ENCODE measurements at regions not wholly inside any gene's neighbourhood (a gene's known extent, or its start where the extent isn't known, plus 50 kb on each side); places are given as distances from the start of the nearest gene placed in this dataset.

DNA sequence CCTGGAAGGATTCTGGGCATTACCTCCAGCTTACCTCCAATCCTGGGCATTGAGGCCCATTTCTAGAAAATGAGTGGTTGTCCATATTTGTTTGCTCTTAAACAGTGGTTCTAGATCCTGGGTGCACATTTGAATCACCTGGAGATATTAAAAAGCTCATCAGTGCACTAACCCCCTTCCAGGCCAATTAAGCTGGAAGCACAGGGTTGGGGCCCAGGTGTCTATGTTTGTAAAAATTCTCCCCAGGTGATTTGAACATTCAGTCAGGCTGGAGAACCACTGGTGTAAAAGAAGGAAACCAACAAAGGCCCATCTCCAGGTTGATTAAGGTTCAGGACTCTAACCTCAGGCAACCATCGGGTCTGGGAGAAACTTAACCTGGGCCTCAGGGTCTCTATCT is 102.6 kb upstream of the NANOS1 start:
- Mint-ChIP-seq H3K9me3 (peaks cover 15% of the 10 kb centered on the region), H3K4me1 (no peaks in the 10 kb centered on the region), H3K4me3 (no peak overlapping the region), H3K27me3 (ENCODE audit: insufficient read depth) (peaks cover 8% of the 10 kb centered on the region), H3K27ac (no peak overlapping the region), H3K36me3 (ENCODE audit: low read depth) (no peaks in the 10 kb centered on the region)
- Histone ChIP-seq H3K27me3 (ENCODE audit: control insufficient read depth, insufficient read depth, low read length, poor library complexity, severe bottlenecking) (no peaks in the 10 kb centered on the region), H3K36me3 (ENCODE audit: control insufficient read depth, insufficient read depth, low read length) (no peaks in the 10 kb centered on the region), H3K9ac (ENCODE audit: extremely low read depth, low read length, poor library complexity, severe bottlenecking) (no peak overlapping the region), H3K4me1 (ENCODE audit: control insufficient read depth, insufficient read depth, low read length) (no peaks in the 10 kb centered on the region), H3K27ac (ENCODE audit: low read depth, low read length) (no peak overlapping the region), H3K9me3 (ENCODE audit: control insufficient read depth, low read length) (peaks cover 16% of the 10 kb centered on the region), H3K4me3 (ENCODE audit: low read length) (no peak overlapping the region)
- DNase-seq: no peak
- TF ChIP-seq, protein P1, sequence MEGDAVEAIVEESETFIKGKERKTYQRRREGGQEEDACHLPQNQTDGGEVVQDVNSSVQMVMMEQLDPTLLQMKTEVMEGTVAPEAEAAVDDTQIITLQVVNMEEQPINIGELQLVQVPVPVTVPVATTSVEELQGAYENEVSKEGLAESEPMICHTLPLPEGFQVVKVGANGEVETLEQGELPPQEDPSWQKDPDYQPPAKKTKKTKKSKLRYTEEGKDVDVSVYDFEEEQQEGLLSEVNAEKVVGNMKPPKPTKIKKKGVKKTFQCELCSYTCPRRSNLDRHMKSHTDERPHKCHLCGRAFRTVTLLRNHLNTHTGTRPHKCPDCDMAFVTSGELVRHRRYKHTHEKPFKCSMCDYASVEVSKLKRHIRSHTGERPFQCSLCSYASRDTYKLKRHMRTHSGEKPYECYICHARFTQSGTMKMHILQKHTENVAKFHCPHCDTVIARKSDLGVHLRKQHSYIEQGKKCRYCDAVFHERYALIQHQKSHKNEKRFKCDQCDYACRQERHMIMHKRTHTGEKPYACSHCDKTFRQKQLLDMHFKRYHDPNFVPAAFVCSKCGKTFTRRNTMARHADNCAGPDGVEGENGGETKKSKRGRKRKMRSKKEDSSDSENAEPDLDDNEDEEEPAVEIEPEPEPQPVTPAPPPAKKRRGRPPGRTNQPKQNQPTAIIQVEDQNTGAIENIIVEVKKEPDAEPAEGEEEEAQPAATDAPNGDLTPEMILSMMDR (conservative IDR thresholded peaks at IDR 0.05): no peak
- 100% methylated on average over 1 of the region's 1 CpG; no CpG with 5 or more reads in 1 of the 2 experiments for WGBS, 2 experiments (ENCODE audit: insufficient coverage in 1 of 2, insufficient read length in 1 of 2)

DNA sequence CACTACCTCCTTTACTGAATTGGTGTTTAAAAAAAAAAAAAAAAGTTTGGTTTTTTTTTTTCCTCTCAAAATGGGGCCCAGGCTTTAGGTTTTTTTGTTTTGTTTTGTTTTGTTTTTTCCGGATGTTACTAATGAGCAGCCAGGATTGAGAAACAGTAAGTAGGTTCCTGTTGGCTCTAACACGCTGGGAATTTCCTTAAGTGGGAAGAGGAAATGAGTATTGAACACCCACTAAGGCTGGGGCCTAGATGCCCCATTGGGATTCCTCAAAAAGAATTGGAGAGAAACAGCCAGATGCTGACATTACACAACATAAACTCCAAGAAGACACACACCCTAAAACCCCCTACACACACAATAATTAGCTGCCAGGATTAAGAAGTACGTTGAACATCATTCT is 102.2 kb upstream of the NANOS1 start:
- DNase-seq: no peak
- Mint-ChIP-seq H3K36me3 (ENCODE audit: low read depth) (no peaks in the 10 kb centered on the region), H3K27ac (no peak overlapping the region), H3K4me3 (no peak overlapping the region), H3K9me3 (peaks cover 18% of the 10 kb centered on the region), H3K4me1 (no peaks in the 10 kb centered on the region), H3K27me3 (ENCODE audit: insufficient read depth) (peaks cover 8% of the 10 kb centered on the region)
- Histone ChIP-seq H3K4me1 (ENCODE audit: control insufficient read depth, insufficient read depth, low read length) (no peaks in the 10 kb centered on the region), H3K36me3 (ENCODE audit: control insufficient read depth, insufficient read depth, low read length) (no peaks in the 10 kb centered on the region), H3K9ac (ENCODE audit: extremely low read depth, low read length, poor library complexity, severe bottlenecking) (no peak overlapping the region), H3K4me3 (ENCODE audit: low read length) (no peak overlapping the region), H3K9me3 (ENCODE audit: control insufficient read depth, low read length) (peaks cover 20% of the 10 kb centered on the region), H3K27me3 (ENCODE audit: control insufficient read depth, insufficient read depth, low read length, poor library complexity, severe bottlenecking) (no peaks in the 10 kb centered on the region), H3K27ac (ENCODE audit: low read depth, low read length) (no peak overlapping the region)
- TF ChIP-seq, protein P1 (conservative IDR thresholded peaks at IDR 0.05): no peak
- 91 to 100% methylated on average over 1 to 3 of the region's 3 CpGs for WGBS, 2 experiments (ENCODE audit: insufficient coverage in 1 of 2, insufficient read length in 1 of 2)

GRCh38 chr10:118930614-118931013 is 98.9 kb upstream of the NANOS1 start:
- H3K36me3 ChIP-seq (ENCODE audit: control insufficient read depth, insufficient read depth, low read length): no peaks in the 10 kb centered on the region
- H3K9me3 ChIP-seq (ENCODE audit: control insufficient read depth, low read length): peaks cover 24% of the 10 kb centered on the region
- no peak overlapping the region for H3K4me3 ChIP-seq (ENCODE audit: low read length)
- H3K36me3 Mint-ChIP-seq (ENCODE audit: low read depth): no peaks in the 10 kb centered on the region
- H3K4me1 Mint-ChIP-seq: peaks cover 6% of the 10 kb centered on the region
- H3K27ac ChIP-seq (ENCODE audit: low read depth, low read length): no peak overlapping the region
- 91% methylated on average over 1 of the region's 1 CpG; no CpG with 5 or more reads in 1 of the 2 experiments for WGBS, 2 experiments (ENCODE audit: insufficient coverage in 1 of 2, insufficient read length in 1 of 2)
- DNase-seq: no peak
- H3K27ac Mint-ChIP-seq: no peak overlapping the region
- peaks cover 29% of the 10 kb centered on the region for H3K9me3 Mint-ChIP-seq
- no peak overlapping the region for H3K9ac ChIP-seq (ENCODE audit: extremely low read depth, low read length, poor library complexity, severe bottlenecking)
- H3K27me3 Mint-ChIP-seq (ENCODE audit: insufficient read depth): peaks cover 19% of the 10 kb centered on the region
- peaks cover 8% of the 10 kb centered on the region for H3K27me3 ChIP-seq (ENCODE audit: control insufficient read depth, insufficient read depth, low read length, poor library complexity, severe bottlenecking)
- H3K4me3 Mint-ChIP-seq: no peak overlapping the region
- peaks cover 2% of the 10 kb centered on the region for H3K4me1 ChIP-seq (ENCODE audit: control insufficient read depth, insufficient read depth, low read length)
- TF ChIP-seq, protein P1 (conservative IDR thresholded peaks at IDR 0.05): no peak

All from endodermal cell (in vitro differentiated cells).